Spleen (tissue), 11 donors: ENCODE measurements at regions not wholly inside any gene's neighbourhood (a gene's known extent, or its start where the extent isn't known, plus 50 kb on each side); places are given as distances from the start of the nearest gene placed in this dataset.
"Not testable (repeated sequence)": the region's sequence is repeated elsewhere in the genome, so short reads cannot be mapped to it uniquely, and the experiment has no call there.

Source experiments
- DNase-seq: peaks from one replicate; pipeline ENCODE4 v3.0.0-alpha.2; 2020
- H3K27ac ChIP-seq, 8 donors: fragments of 200-600 bp; sonication (generic) in 7 of 8; 1 replicate in 4 of 8; 2 replicates in 4 of 8; pipeline versions ENCODE4 v1.5.0 to v1.8.0; 2016 to 2021; ENCODE audit warnings: inconsistent platforms in 4 of 8, mild to moderate bottlenecking in 4 of 8, moderate library complexity in 1 of 8
- H3K27me3 ChIP-seq, 7 donors: fragments of 200-600 bp; sonication (generic) in 6 of 7; replicated peaks in 1 of 7; 1 replicate in 4 of 7; 2 replicates in 3 of 7; pipeline versions ENCODE4 v1.5.0 to v1.8.0; 2016 to 2021; ENCODE audit warnings: inconsistent platforms in 3 of 7, mild to moderate bottlenecking in 1 of 7
- H3K36me3 ChIP-seq, 6 donors: fragments of 200-600 bp; sonication (generic) in 5 of 6; 1 replicate in 4 of 6; 2 replicates in 2 of 6; pipeline versions ENCODE4 v1.5.0 to v1.8.0; 2016 to 2021; ENCODE audit warnings: inconsistent platforms in 2 of 6
- H3K4me1 ChIP-seq, 6 donors: fragments of 200-600 bp; sonication (generic) in 5 of 6; 1 replicate in 3 of 6; 2 replicates in 3 of 6; pipeline versions ENCODE4 v1.5.0 to v1.8.0; 2016 to 2021; ENCODE audit warnings: inconsistent platforms in 3 of 6
- H3K4me3 ChIP-seq, 8 donors: fragments of 200-600 bp; sonication (generic) in 7 of 8; 1 replicate in 4 of 8; 2 replicates in 4 of 8; pipeline versions ENCODE4 v1.5.0 to v1.8.0; 2016 to 2021; ENCODE audit warnings: inconsistent platforms in 4 of 8, mild to moderate bottlenecking in 4 of 8, moderate library complexity in 2 of 8
- H3K9me3 ChIP-seq, 8 donors: fragments of 200-600 bp; sonication (generic) in 7 of 8; 1 replicate in 4 of 8; 2 replicates in 4 of 8; pipeline versions ENCODE4 v1.5.0 to v1.8.0; 2016 to 2021; ENCODE audit warnings: inconsistent platforms in 4 of 8
- CTCF ChIP-seq, 11 experiments: fragments of 200-600 bp in 7 of 11; fragments of 450-650 bp in 4 of 11; sonication (generic) in 4 of 11; IDR thresholded peaks in 8 of 11; conservative IDR thresholded peaks in 3 of 11; 1 replicate in 7 of 11; 2 replicates in 4 of 11; pipeline versions ENCODE4 v1.4.0 to v1.8.0; 2016 to 2021; ENCODE audit warnings: antibody characterized with exemption in 11 of 11, inconsistent platforms in 4 of 11, mild to moderate bottlenecking in 1 of 11
- POLR2A ChIP-seq, 3 donors: fragments of 450-650 bp; IDR thresholded peaks; one replicate each; pipeline ENCODE4 v1.5.1; 2017; ENCODE audit warnings: antibody characterized with exemption in 3 of 3, mild to moderate bottlenecking in 1 of 3
- POLR2AphosphoS5 ChIP-seq, 3 donors: sonication (generic); formaldehyde crosslinking; IDR thresholded peaks; one replicate each; pipeline ENCODE4 v1.5.1; 2017; ENCODE audit warnings: antibody characterized with exemption in 3 of 3
- WGBS, 5 donors: extraction: QIAGEN DNeasy Blood & Tissue Kit in 3 of 5; methylation state at CpG; one replicate each; pipeline versions ENCODE4 v1.1.5 to v1.1.7; 2013 to 2018; 5-methylcytosine and 5-hydroxymethylcytosine counted together
- intact Hi-C: fragments of 100-400 bp; cut with DNase I; formaldehyde crosslinking; loops from one replicate; pipeline ENCODE4 v1.15.0; 2023; ENCODE audit warnings: low total_unique reads
- donor health status: healthy with polysubstance abuse.
- donor health status: DM: no; HTN: no; CAD: no; lungs with moderate emphysema.
- donor health status: DM: no; HTN: no; CAD: no.
- donor health status: Bipolar disorder and iron deficiency.
- donor health status: healthy.
- donor health status: DM: no; HTN: no; CAD: no.
- donor health status: DM: yes; HTN: yes; CAD: no.

GRCh38 chr9:75265525-75265972, 177.2 kb downstream of the OSTF1 start:
- no peak for DNase-seq
- Histone ChIP-seq H3K27me3 (no peaks in the 10 kb centered on the region), H3K9me3 (no peaks in the 10 kb centered on the region), H3K4me3 (no peak overlapping the region), H3K4me1 (peaks cover 0 to 4% (median 0%) of the 10 kb centered on the region in 6 donors), H3K27ac (no peak overlapping the region), H3K36me3 (peaks cover 0 to 8% (median 0%) of the 10 kb centered on the region in 6 donors)
- TF ChIP-seq POLR2AphosphoS5 (IDR thresholded peaks at IDR 0.05) (no peak), POLR2A (IDR thresholded peaks at IDR 0.05) (no peak), CTCF (IDR thresholded peaks at IDR 0.05 in 8 of 11, conservative IDR thresholded peaks at IDR 0.05 in 3 of 11) (peak; percentile 39 to 89 (median 81))
- WGBS, 5 donors = 26 to 35% (median 28%) methylated on average over 3 of the region's 3 CpGs
- intact Hi-C loops = loop anchor here (5.0 to 10.0 kb wide), 2 partner anchors 319 to 602 kb away; no protein-coding TSS in a partner anchor

GRCh38 chr9:75269197-75269596, 180.9 kb downstream of the OSTF1 start:
- WGBS, 5 donors = 82 to 93% (median 87%) methylated on average over 5 of the region's 5 CpGs
- H3K27ac ChIP-seq = no peak overlapping the region
- H3K4me1 ChIP-seq = peaks cover 0 to 4% (median 0%) of the 10 kb centered on the region in 6 donors
- intact Hi-C loops = loop anchor here (5.0 to 10.0 kb wide), 2 partner anchors 316 to 598 kb away; no protein-coding TSS in a partner anchor
- peaks cover 0 to 25% (median 19%) of the 10 kb centered on the region in 8 donors for H3K9me3 ChIP-seq
- no peaks in the 10 kb centered on the region for H3K27me3 ChIP-seq
- no peaks in the 10 kb centered on the region for H3K36me3 ChIP-seq
- no peak overlapping the region for H3K4me3 ChIP-seq
- no peak for TF ChIP-seq POLR2A (IDR thresholded peaks at IDR 0.05)
- no peak for TF ChIP-seq CTCF (IDR thresholded peaks at IDR 0.05 in 8 of 11, conservative IDR thresholded peaks at IDR 0.05 in 3 of 11)
- no peak for TF ChIP-seq POLR2AphosphoS5 (IDR thresholded peaks at IDR 0.05)
- no peak for DNase-seq

- H3K27ac ChIP-seq, DNase-seq, H3K4me1 ChIP-seq, intact Hi-C loops, H3K36me3 ChIP-seq, H3K27me3 ChIP-seq, H3K4me3 ChIP-seq: not testable (repeated sequence)
- WGBS, 5 donors = 90 to 94% (median 91%) methylated on average over 7 to 10 of the region's 10 CpGs
- H3K9me3 ChIP-seq = peaks cover 0 to 36% (median 21%) of the 10 kb centered on the region in 8 donors
Measured at GRCh38 chr9:75273055-75273454, 184.7 kb downstream of the OSTF1 start.

GRCh38 chr9:75274781-75275180, 186.5 kb downstream of the OSTF1 start:
- no peak for DNase-seq
- Histone ChIP-seq H3K27ac (no peak overlapping the region), H3K9me3 (peaks cover 0 to 37% (median 21%) of the 10 kb centered on the region in 8 donors), H3K36me3 (no peaks in the 10 kb centered on the region), H3K27me3 (no peaks in the 10 kb centered on the region), H3K4me1 (no peaks in the 10 kb centered on the region), H3K4me3 (no peak overlapping the region)
- TF ChIP-seq POLR2A (IDR thresholded peaks at IDR 0.05) (no peak), CTCF (IDR thresholded peaks at IDR 0.05 in 8 of 11, conservative IDR thresholded peaks at IDR 0.05 in 3 of 11) (no peak), POLR2AphosphoS5 (IDR thresholded peaks at IDR 0.05) (no peak)
- intact Hi-C loops = no loop called here

- DNase-seq = no peak
- intact Hi-C loops = no loop called here
- WGBS, 5 donors = 93 to 94% (median 94%) methylated on average over 1 of the region's 1 CpG
- H3K36me3 ChIP-seq = no peaks in the 10 kb centered on the region
- no peaks in the 10 kb centered on the region for H3K4me1 ChIP-seq
- TF ChIP-seq POLR2AphosphoS5 (IDR thresholded peaks at IDR 0.05) (no peak), POLR2A (IDR thresholded peaks at IDR 0.05) (no peak), CTCF (IDR thresholded peaks at IDR 0.05 in 8 of 11, conservative IDR thresholded peaks at IDR 0.05 in 3 of 11) (no peak)
- H3K27me3 ChIP-seq = no peaks in the 10 kb centered on the region
- H3K4me3 ChIP-seq = no peak overlapping the region
- peaks cover 0 to 30% (median 15%) of the 10 kb centered on the region in 8 donors for H3K9me3 ChIP-seq
- no peak overlapping the region for H3K27ac ChIP-seq
Measured at GRCh38 chr9:75282047-75282446, 193.7 kb downstream of the OSTF1 start.
